NCI-H510A treated with DMSO at 0.1 percent for 48 hours (cell line): ENCODE measurements at regions not wholly inside any gene's neighbourhood (a gene's known extent, or its start where the extent isn't known, plus 50 kb on each side); places are given as distances from the start of the nearest gene placed in this dataset.

Source experiments
- DNase-seq: peaks from one replicate; lab custom pipeline; 2025; lab: John Stamatoyannopoulos, UW

- DNase-seq: no peak
These were observed 145.5 kb upstream of the PMFBP1 start for GRCh38 chr16:72317446-72317845.

- no peak for DNase-seq
These were observed 141.9 kb upstream of the PMFBP1 start for GRCh38 chr16:72313903-72314302.

GRCh38 chr16:72312828-72313227 is 140.9 kb upstream of the PMFBP1 start:
- no peak for DNase-seq

GRCh38 chr16:72311426-72311825 is 139.5 kb upstream of the PMFBP1 start:
- DNase-seq: no peak

GRCh38 chr16:72309001-72309400 is 137.0 kb upstream of the PMFBP1 start:
- DNase-seq: no peak

GRCh38 chr16:72308396-72308795 is 136.4 kb upstream of the PMFBP1 start:
- DNase-seq: no peak

GRCh38 chr16:72302332-72302731 is 130.4 kb upstream of the PMFBP1 start:
- no peak for DNase-seq

- no peak for DNase-seq
These were observed 129.7 kb upstream of the PMFBP1 start for GRCh38 chr16:72301523-72302236.

- DNase-seq: no peak
These were observed 128.9 kb upstream of the PMFBP1 start for GRCh38 chr16:72300892-72301291.

- DNase-seq: no peak
These were observed 127.8 kb upstream of the PMFBP1 start for GRCh38 chr16:72299684-72300243.

- DNase-seq: no peak
These were observed 127.0 kb upstream of the PMFBP1 start for GRCh38 chr16:72298961-72299360.

- no peak for DNase-seq
These were observed 124.0 kb upstream of the PMFBP1 start for GRCh38 chr16:72295914-72296313.

GRCh38 chr16:72291531-72291981 is 119.6 kb upstream of the PMFBP1 start:
- DNase-seq: no peak

GRCh38 chr16:72291121-72291520 is 119.2 kb upstream of the PMFBP1 start:
- DNase-seq: no peak

GRCh38 chr16:72287649-72288048 is 115.7 kb upstream of the PMFBP1 start:
- no peak for DNase-seq

- DNase-seq: no peak
These were observed 115.1 kb upstream of the PMFBP1 start for GRCh38 chr16:72286936-72287620.

- no peak for DNase-seq
These were observed 113.8 kb upstream of the PMFBP1 start for GRCh38 chr16:72285728-72286127.

- DNase-seq: no peak
These were observed 113.4 kb upstream of the PMFBP1 start for GRCh38 chr16:72285324-72285723.

- DNase-seq: no peak
These were observed 112.3 kb upstream of the PMFBP1 start for GRCh38 chr16:72284042-72284789.

- DNase-seq: no peak
These were observed 110.4 kb upstream of the PMFBP1 start for GRCh38 chr16:72282362-72282761.

GRCh38 chr16:72278301-72278700 is 106.3 kb upstream of the PMFBP1 start:
- DNase-seq: no peak

- DNase-seq: no peak
These were observed 105.8 kb upstream of the PMFBP1 start for GRCh38 chr16:72277749-72278148.
